ENCODE measurements at regions not wholly inside any gene's neighbourhood (a gene's known extent, or its start where the extent isn't known, plus 50 kb on each side); places are given as distances from the start of the nearest gene placed in this dataset.
"Not testable (repeated sequence)": the region's sequence is repeated elsewhere in the genome, so short reads cannot be mapped to it uniquely, and the experiment has no call there.

GRCh38 chr10:64116707-64117106, 595.5 kb downstream of the REEP3 start:
- DNase-seq (ENCODE audit: low spot score): no peak

DNA sequence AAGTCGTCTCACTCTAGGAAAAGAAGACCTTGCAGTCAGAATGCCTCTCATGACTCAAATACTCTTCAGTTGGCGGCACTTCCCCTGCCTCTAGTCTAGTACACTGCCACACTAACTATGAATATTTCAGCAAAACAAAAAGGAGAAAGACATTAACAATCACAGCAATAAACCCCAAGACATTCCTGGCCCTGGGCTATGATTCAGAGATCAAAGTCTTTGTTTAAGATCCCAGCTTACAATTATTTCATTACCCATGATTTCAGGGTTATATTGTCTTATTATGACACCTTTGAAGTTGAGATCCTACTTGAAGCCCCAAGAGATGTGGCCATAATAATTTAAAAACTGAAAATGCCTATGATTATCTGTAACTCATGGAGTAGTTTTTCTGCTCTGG, 597.5 kb downstream of the REEP3 start:
- DNase-seq (ENCODE audit: low spot score): no peak

DNA sequence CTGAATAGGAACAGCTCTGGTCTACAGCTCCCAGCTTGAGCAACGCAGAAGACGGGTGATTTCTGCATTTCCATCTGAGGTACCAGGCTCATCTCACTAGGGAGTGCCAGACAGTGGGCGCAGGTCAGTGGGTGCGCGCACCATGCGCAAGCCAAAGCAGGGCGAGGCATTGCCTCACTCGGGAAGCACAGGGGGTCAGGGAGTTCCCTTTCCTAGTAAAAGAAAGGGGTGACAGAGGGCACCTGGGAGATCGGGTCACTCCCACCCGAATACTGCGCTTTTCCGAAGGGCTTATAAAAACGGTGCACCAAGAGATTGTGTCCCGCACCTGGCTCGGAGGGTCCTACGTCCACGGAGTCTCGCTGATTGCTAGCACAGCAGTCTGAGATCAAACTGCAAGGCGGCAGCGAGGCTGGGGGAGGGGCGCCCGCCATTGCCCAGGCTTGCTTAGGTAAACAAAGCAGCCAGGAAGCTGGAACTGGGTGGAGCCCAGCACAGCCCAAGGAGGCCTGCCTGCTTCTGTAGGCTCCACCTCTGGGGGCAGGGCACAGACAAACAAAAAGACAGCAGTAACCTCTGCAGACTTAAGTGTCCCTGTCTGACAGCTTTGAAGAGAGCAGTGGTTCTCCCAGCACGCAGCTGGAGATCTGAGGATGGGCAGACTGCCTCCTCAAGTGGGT, 599.2 kb downstream of the REEP3 start:
- not testable (repeated sequence) for DNase-seq (ENCODE audit: low spot score)

DNA sequence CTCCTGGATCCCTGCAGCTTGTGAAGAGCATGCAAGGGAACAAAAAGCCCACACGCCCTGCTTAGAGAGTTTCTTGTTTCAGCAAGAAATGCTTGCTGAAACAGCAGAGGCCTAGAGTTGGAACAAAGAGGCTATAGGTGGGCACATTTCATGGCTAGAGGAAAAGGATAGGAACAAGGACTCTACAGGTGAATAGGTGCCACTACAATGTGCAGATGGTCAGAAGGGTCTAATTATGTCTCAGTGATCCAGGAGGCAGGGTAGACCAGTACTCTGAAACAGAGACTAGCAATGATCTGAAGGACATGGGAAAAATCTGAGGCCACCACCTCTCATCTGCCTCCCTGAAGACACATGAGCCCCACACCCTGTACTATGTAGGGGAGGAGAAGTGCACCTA, 609.0 kb downstream of the REEP3 start:
- no peak for DNase-seq (ENCODE audit: low spot score)

DNA sequence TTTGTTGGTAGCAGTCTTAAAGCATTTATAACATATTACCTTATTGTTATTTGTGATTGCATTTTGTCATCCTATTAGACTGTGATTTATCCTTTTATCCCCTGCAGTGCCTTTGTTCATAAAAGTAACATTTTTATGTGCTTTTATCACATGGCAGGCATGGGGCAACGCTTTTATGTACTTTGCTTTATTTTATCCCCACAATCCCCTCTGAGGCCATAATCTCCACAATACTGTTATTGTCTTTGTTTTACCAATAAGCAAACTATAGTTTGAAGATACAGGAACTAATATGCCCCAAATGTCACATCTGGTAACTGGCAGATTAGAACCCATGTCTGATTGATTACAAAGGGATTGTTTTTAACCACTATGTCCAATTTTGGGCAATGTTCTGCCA, 613.5 kb downstream of the REEP3 start:
- no peak for DNase-seq (ENCODE audit: low spot score)

GRCh38 chr10:64142395-64142794, 621.2 kb downstream of the REEP3 start:
- no peak for DNase-seq (ENCODE audit: low spot score)

- no peak for DNase-seq (ENCODE audit: low spot score)
Observed at GRCh38 chr10:64148607-64149006, 627.4 kb downstream of the REEP3 start.

DNA sequence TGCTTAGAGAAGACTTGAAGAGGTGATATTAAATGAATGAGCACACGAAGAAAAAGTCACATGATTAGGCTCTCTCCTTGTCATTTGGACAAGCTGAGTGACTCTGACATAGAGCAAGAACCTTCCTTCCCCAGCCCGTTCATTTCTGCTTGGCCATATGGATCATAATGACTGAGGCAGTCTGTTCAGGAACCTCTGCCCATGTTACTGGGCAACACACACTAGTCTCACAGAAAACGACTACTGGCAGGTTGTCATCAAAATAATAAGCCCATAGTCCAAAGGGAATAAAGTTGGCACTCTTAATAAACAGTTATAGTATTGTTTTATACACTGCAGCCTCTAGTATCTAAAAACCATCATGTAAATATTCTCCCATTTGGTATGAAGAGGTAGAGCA, 635.0 kb downstream of the REEP3 start:
- no peak for DNase-seq (ENCODE audit: low spot score)

DNA sequence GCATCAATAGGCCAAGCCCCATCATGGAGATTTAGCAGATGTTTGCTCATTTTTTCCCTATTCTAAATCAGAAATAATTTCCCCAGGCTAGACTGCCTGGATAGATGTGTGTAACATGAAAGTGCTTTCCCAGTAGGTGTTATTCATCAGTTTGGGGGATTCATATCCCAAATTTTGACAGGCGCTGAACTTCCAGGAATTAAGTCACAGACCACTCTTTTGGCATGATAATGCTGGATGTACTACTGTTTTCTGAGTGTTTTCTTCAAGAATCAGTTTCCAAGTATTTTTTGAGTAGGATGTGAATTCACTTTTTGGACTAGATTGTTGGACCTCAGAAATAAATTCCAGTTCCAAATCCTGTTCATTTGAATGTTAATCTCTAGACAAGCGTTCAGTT, 637.4 kb downstream of the REEP3 start:
- DNase-seq (ENCODE audit: low spot score): no peak

DNA sequence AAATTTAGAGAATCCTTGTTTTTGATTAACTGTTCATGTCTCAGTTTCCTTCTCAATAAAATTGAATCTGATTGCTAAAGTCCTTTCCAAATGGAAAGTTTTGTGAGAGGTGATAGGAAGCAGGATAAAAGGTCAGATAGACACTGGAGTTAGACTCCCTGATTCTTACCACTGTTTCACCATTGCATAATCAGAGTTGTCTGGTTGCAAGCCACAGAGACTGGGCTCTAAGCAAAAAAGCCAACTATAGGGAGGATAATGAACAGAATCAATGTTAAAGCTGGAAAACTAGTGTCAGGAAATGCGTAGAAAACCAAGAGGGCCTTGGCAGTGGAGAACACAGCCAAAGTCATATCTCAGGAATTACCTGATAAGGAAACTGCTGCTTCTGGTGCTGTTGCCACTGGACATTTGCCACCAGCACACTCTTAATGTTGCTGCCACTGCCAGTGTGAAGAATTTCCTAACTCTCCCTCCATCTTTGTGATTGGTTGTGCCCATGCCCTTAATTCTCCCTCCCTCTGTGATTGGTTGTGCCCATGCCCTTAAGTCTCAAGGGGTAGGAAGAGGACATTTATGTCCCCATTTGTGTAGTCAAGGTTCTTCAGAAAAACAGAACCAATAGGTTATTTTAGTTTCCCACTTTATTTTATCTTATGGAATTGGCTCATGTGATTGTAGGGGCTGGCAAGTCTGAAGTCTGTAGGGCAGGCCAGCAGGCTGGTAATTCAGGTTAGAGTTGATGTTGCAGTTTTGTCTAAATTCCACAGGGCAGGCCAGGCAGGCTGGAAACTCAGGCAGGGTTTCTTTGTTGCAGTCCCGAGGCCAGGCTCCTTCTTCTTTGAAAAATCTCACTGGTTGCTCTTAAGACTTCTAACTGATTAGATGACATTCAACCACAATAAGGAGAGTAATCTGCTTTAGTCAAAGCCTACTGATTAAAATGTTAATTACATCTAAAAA, 639.0 kb downstream of the REEP3 start:
- no peak for DNase-seq (ENCODE audit: low spot score)

GRCh38 chr10:64170791-64171190, 649.6 kb downstream of the REEP3 start:
- DNase-seq (ENCODE audit: low spot score): no peak

GRCh38 chr10:64173826-64174225, 652.6 kb downstream of the REEP3 start:
- DNase-seq (ENCODE audit: low spot score): no peak

DNA sequence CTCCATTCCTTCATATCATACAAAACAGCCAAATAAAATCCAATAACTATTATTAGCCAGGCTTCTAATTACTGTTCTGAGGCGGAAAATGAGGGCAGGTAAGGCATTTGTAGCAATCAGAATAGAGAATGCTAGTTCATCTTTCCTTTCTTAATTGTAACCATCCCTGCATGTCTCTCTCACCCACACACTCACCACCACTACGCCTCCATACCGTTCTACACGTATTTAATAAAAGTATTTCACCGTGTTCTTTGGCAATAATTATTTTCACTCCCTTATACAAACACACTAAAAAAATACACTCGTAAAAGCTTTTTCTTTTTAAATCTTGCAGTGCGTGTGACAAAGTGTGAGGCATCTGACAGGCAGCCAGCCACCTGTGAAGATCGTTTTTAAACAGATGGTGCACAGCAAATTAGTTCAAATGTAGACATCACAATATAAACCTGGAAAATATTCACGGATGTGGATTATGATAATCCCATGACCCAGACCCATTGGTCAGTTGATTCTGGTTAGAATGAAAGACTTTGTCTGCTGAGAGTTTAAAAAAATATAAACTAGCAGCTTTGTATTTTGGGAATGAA, 653.6 kb downstream of the REEP3 start:
- no peak for DNase-seq (ENCODE audit: low spot score)

- no peak for DNase-seq (ENCODE audit: low spot score)
Observed at GRCh38 chr10:64175271-64175962, 654.2 kb downstream of the REEP3 start.

GRCh38 chr10:64182671-64183070, 661.5 kb downstream of the REEP3 start:
- no peak for DNase-seq (ENCODE audit: low spot score)

GRCh38 chr10:64191286-64191685, 670.1 kb downstream of the REEP3 start:
- DNase-seq (ENCODE audit: low spot score): no peak

GRCh38 chr10:64196638-64197315, 675.6 kb downstream of the REEP3 start:
- DNase-seq (ENCODE audit: low spot score): no peak

DNA sequence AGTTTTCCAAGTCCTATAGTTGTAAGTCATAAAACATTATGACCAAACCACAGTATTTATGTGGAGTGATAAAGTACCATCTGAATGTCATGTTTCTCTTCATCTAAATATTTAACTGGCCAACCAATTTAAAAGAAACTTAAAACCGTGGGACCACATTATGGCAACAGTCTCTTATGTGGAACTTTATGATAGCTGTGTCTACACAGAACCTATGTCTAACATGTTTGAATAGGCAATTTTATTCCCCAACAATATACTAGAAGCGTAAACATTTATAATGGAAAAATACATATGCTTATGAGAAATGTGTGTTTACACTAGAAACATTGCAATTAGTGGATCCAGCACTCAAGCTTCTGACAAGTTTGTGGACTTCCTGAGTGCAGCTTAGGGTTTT, 680.7 kb downstream of the REEP3 start:
- no peak for DNase-seq (ENCODE audit: low spot score)

DNA sequence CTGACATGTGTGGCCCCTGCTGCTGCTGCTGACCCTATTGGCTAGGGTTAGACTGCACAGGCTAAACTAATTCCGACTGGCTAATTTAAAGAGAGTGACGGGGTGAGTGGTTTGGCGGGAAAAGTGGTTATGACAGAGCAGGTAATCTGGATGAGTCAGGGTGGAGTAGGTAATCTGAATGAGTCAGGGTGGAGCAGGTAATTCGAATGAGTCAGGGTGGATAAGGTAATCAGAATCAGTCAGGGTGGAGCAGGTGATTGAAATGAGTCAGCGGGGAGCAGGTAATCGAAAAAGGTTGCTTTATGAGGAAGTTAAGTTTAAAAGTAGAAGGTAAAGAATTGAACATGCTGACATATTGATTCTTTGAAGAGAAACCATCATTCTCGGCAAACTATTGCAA, 683.3 kb downstream of the REEP3 start:
- not testable (repeated sequence) for DNase-seq (ENCODE audit: low spot score)

GRCh38 chr10:64206409-64206808, 685.2 kb downstream of the REEP3 start:
- DNase-seq (ENCODE audit: low spot score): no peak

DNA sequence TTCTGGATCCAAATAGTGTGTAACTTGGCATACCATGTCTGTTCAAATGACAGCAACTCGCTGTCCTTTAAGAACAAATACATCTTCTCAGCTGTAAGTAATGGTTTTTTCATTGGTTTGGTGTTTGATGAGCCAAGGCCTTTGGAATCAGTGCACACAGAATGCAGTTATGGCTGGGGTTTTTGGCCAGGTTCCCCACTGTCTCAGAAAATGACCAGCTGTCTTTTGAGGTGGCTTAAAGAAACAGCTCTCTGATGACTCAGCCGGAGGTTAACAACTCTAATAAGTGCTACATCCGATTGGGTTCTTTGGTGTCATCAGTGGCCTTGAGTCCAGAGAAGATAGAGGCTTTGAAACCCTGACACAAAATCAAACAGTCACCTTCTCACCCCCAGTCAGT, 688.4 kb downstream of the REEP3 start:
- DNase-seq (ENCODE audit: low spot score): no peak

DNA sequence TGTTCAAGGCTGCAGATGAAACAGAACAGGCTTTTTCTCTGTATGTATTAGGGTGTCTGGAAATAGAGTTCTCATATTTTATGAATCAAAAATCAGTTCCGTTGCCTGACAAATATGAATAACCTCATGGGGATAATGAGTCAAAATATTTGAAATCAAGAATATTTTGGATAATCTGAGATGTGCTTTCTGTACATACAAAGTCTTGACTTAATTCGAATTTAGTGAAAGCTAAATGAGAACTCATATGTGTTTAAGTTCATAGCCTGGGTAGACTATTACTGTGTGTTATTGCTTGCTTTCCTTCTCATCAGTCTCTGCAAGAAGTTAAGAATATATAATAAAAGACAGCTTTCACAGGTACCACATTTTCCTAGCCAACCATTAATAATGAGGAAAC, 689.0 kb downstream of the REEP3 start:
- DNase-seq (ENCODE audit: low spot score): no peak
